ENCODE measurements at regions not wholly inside any gene's neighbourhood (a gene's known extent, or its start where the extent isn't known, plus 50 kb on each side); places are given as distances from the start of the nearest gene placed in this dataset.

GRCh38 chr11:22479208-22479607 is 141.0 kb downstream of the SLC17A6 start:
- Mint-ChIP-seq H3K27ac (no peak overlapping the region), H3K27me3 (peaks cover 7% of the 10 kb centered on the region), H3K9me3 (no peaks in the 10 kb centered on the region), H3K4me3 (no peak overlapping the region), H3K36me3 (ENCODE audit: low read depth) (no peaks in the 10 kb centered on the region), H3K4me1 (ENCODE audit: low read depth) (no peaks in the 10 kb centered on the region)
- Histone ChIP-seq H3K27ac (ENCODE audit: low read depth in 1 of 2, low read length in 2 of 2) (no peak overlapping the region), H3K4me3 (ENCODE audit: low read length) (no peak overlapping the region), H3K9me3 (ENCODE audit: control insufficient read depth in 1 of 2, insufficient read depth in 1 of 2, low read length in 2 of 2) (no peaks in the 10 kb centered on the region), H3K36me3 (ENCODE audit: insufficient read depth, low read length) (no peaks in the 10 kb centered on the region), H3K4me1 (ENCODE audit: insufficient read depth, low read length) (no peaks in the 10 kb centered on the region), H3K27me3 (ENCODE audit: control insufficient read depth in 1 of 2, insufficient read depth in 2 of 2, low read length in 2 of 2) (peaks cover 0 to 3% of the 10 kb centered on the region in 2 experiments)
- no peak for ATAC-seq (ENCODE audit: poor library complexity)
- intact Hi-C loops (cut with DNase I, micrococcal nuclease) = no loop called here
- TF ChIP-seq CTCF (IDR thresholded peaks at IDR 0.05) = no peak
- no peak for DNase-seq
- POLR2A ChIA-PET = no interaction called here
- CTCF ChIA-PET = no interaction called here

- Histone ChIP-seq H3K27ac (ENCODE audit: low read depth in 1 of 2, low read length in 2 of 2) (no peak overlapping the region), H3K36me3 (ENCODE audit: insufficient read depth, low read length) (no peaks in the 10 kb centered on the region), H3K9me3 (ENCODE audit: control insufficient read depth in 1 of 2, insufficient read depth in 1 of 2, low read length in 2 of 2) (no peaks in the 10 kb centered on the region), H3K4me1 (ENCODE audit: insufficient read depth, low read length) (no peaks in the 10 kb centered on the region), H3K4me3 (ENCODE audit: low read length) (no peak overlapping the region), H3K27me3 (ENCODE audit: control insufficient read depth in 1 of 2, insufficient read depth in 2 of 2, low read length in 2 of 2) (peaks cover 0 to 3% of the 10 kb centered on the region in 2 experiments)
- Mint-ChIP-seq H3K4me1 (ENCODE audit: low read depth) (no peaks in the 10 kb centered on the region), H3K27ac (no peak overlapping the region), H3K4me3 (no peak overlapping the region), H3K9me3 (no peaks in the 10 kb centered on the region), H3K36me3 (ENCODE audit: low read depth) (no peaks in the 10 kb centered on the region), H3K27me3 (peaks cover 7% of the 10 kb centered on the region)
- TF ChIP-seq CTCF (IDR thresholded peaks at IDR 0.05) = no peak
- ChIA-PET POLR2A (no interaction called here), CTCF (no interaction called here)
- intact Hi-C loops (cut with DNase I, micrococcal nuclease) = no loop called here
- no peak for DNase-seq
- no peak for ATAC-seq (ENCODE audit: poor library complexity)
These were observed 140.0 kb downstream of the SLC17A6 start for GRCh38 chr11:22478169-22478568.

GRCh38 chr11:22477312-22477711 is 139.1 kb downstream of the SLC17A6 start:
- no peaks in the 10 kb centered on the region for H3K9me3 ChIP-seq (ENCODE audit: control insufficient read depth in 1 of 2, insufficient read depth in 1 of 2, low read length in 2 of 2)
- Mint-ChIP-seq H3K36me3 (ENCODE audit: low read depth) (no peaks in the 10 kb centered on the region), H3K27me3 (peaks cover 7% of the 10 kb centered on the region), H3K9me3 (no peaks in the 10 kb centered on the region), H3K27ac (no peak overlapping the region), H3K4me3 (no peak overlapping the region), H3K4me1 (ENCODE audit: low read depth) (no peaks in the 10 kb centered on the region)
- ATAC-seq (ENCODE audit: poor library complexity) (no peak), DNase-seq (no peak)
- intact Hi-C loops (cut with DNase I, micrococcal nuclease) = no loop called here
- H3K36me3 ChIP-seq (ENCODE audit: insufficient read depth, low read length) = no peaks in the 10 kb centered on the region
- H3K27me3 ChIP-seq (ENCODE audit: control insufficient read depth in 1 of 2, insufficient read depth in 2 of 2, low read length in 2 of 2) = peaks cover 0 to 3% of the 10 kb centered on the region in 2 experiments
- no peak overlapping the region for H3K4me3 ChIP-seq (ENCODE audit: low read length)
- no peak for TF ChIP-seq CTCF (IDR thresholded peaks at IDR 0.05)
- H3K27ac ChIP-seq (ENCODE audit: low read depth in 1 of 2, low read length in 2 of 2) = no peak overlapping the region
- ChIA-PET CTCF (no interaction called here), POLR2A (no interaction called here)
- H3K4me1 ChIP-seq (ENCODE audit: insufficient read depth, low read length) = no peaks in the 10 kb centered on the region

All from CD4-positive, alpha-beta T cell (primary cell).